ENCODE measurements at regions not wholly inside any gene's neighbourhood (a gene's known extent, or its start where the extent isn't known, plus 50 kb on each side); places are given as distances from the start of the nearest gene placed in this dataset.
A peak's percentile ranks its signal among the peaks of the same experiment; 100 is the strongest.

DNA sequence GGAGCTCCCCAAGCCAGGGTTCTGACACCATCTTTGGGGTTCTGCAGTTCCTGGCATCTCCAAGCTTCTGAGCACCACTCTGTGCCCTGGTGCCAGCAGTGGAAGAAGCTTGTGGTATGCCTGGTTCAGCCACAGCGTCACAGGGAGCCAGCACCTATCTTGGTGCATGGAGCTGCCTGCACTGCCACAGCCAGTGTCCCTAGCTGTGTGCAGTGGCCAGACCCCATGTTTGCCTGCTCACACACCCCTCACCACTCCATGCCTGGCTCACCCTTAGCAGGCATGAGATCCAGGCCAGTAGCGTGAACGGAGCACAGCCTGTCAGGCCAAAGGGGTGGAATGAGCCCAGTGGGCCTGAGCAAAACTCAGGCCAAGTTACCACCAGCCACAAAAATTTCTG lies 290.2 kb upstream of the LRATD1 start:
- H3K9ac ChIP-seq (ENCODE audit: insufficient read length, low read depth): no peak overlapping the region
- no peaks in the 10 kb centered on the region for H3K4me1 ChIP-seq (ENCODE audit: insufficient read depth, insufficient read length)
- TF ChIP-seq SUZ12 (IDR thresholded peaks at IDR 0.05; ENCODE audit: extremely low read depth, insufficient read depth, insufficient read length) (no peak), YY1 (IDR thresholded peaks at IDR 0.05; ENCODE audit: insufficient read depth, insufficient read length) (no peak), ZNF274 (IDR thresholded peaks at IDR 0.05; ENCODE audit: low read depth, low read length) (no peak)
- no peaks in the 10 kb centered on the region for H3K27me3 ChIP-seq (ENCODE audit: insufficient read depth, insufficient read length)
- no peaks in the 10 kb centered on the region for H3K9me3 ChIP-seq (ENCODE audit: insufficient read depth, low read length)
- no peak overlapping the region for H3K4me3 ChIP-seq (ENCODE audit: insufficient read length, low read depth)
- no peaks in the 10 kb centered on the region for H3K36me3 ChIP-seq (ENCODE audit: insufficient read depth, insufficient read length, low read length)
- no peak for DNase-seq (ENCODE audit: low read depth, low spot score)

DNA sequence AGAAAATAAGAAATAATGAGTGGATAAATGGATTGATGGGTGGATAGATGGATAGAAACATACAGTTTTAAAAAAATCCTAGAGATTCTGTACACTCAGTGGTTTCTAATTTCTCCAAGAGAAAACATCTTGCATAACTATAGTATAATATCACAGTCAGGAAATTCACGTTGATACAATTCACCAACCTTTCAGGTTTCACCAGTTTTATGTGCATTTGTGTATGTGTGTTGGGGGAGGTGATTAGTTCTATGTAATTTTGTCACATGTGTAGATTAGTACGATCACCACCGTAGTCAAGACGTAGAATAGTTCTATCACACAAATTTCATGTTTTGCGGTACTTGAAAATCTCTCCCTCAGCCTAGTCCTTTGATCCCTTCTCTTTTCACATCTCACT lies 288.2 kb upstream of the LRATD1 start:
- Histone ChIP-seq H3K27me3 (ENCODE audit: insufficient read depth, insufficient read length) (no peaks in the 10 kb centered on the region), H3K9me3 (ENCODE audit: insufficient read depth, low read length) (no peaks in the 10 kb centered on the region), H3K36me3 (ENCODE audit: insufficient read depth, insufficient read length, low read length) (no peaks in the 10 kb centered on the region), H3K9ac (ENCODE audit: insufficient read length, low read depth) (no peak overlapping the region), H3K4me3 (ENCODE audit: insufficient read length, low read depth) (no peak overlapping the region), H3K4me1 (ENCODE audit: insufficient read depth, insufficient read length) (no peaks in the 10 kb centered on the region)
- TF ChIP-seq YY1 (IDR thresholded peaks at IDR 0.05; ENCODE audit: insufficient read depth, insufficient read length) (no peak), ZNF274 (IDR thresholded peaks at IDR 0.05; ENCODE audit: low read depth, low read length) (no peak), SUZ12 (IDR thresholded peaks at IDR 0.05; ENCODE audit: extremely low read depth, insufficient read depth, insufficient read length) (no peak)
- DNase-seq (ENCODE audit: low read depth, low spot score): no peak

DNA sequence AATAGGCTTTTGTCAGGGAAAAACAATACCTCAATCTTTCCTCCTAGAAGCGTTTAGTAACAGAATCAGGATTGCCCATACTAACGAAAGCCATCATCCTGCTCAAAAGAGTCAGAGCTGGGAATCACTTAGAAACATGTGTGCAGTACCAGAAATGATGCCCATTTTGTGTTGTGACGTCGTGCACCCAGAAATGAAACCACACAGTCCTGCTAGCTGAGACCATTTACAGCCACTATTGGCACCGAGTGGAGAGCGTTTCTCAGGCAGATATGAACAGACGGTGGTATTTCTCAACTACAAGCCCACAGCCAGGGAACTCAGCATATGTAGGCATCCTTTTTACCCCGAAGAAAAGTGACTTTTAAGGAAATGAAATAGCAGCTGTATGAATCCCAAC lies 284.3 kb upstream of the LRATD1 start:
- H3K9me3 ChIP-seq (ENCODE audit: insufficient read depth, low read length): no peaks in the 10 kb centered on the region
- no peak overlapping the region for H3K4me3 ChIP-seq (ENCODE audit: insufficient read length, low read depth)
- DNase-seq (ENCODE audit: low read depth, low spot score): no peak
- TF ChIP-seq SUZ12 (IDR thresholded peaks at IDR 0.05; ENCODE audit: extremely low read depth, insufficient read depth, insufficient read length) (no peak), ZNF274 (IDR thresholded peaks at IDR 0.05; ENCODE audit: low read depth, low read length) (no peak), YY1 (IDR thresholded peaks at IDR 0.05; ENCODE audit: insufficient read depth, insufficient read length) (no peak)
- H3K4me1 ChIP-seq (ENCODE audit: insufficient read depth, insufficient read length): no peaks in the 10 kb centered on the region
- no peaks in the 10 kb centered on the region for H3K36me3 ChIP-seq (ENCODE audit: insufficient read depth, insufficient read length, low read length)
- no peak overlapping the region for H3K9ac ChIP-seq (ENCODE audit: insufficient read length, low read depth)
- no peaks in the 10 kb centered on the region for H3K27me3 ChIP-seq (ENCODE audit: insufficient read depth, insufficient read length)

- Histone ChIP-seq H3K27me3 (ENCODE audit: insufficient read depth, insufficient read length) (no peaks in the 10 kb centered on the region), H3K4me1 (ENCODE audit: insufficient read depth, insufficient read length) (no peaks in the 10 kb centered on the region), H3K4me3 (ENCODE audit: insufficient read length, low read depth) (no peak overlapping the region), H3K9me3 (ENCODE audit: insufficient read depth, low read length) (no peaks in the 10 kb centered on the region), H3K9ac (ENCODE audit: insufficient read length, low read depth) (no peak overlapping the region), H3K36me3 (ENCODE audit: insufficient read depth, insufficient read length, low read length) (no peaks in the 10 kb centered on the region)
- DNase-seq (ENCODE audit: low read depth, low spot score): no peak
- no peak for TF ChIP-seq YY1 (IDR thresholded peaks at IDR 0.05; ENCODE audit: insufficient read depth, insufficient read length)
- no peak for TF ChIP-seq ZNF274 (IDR thresholded peaks at IDR 0.05; ENCODE audit: low read depth, low read length)
- no peak for TF ChIP-seq SUZ12 (IDR thresholded peaks at IDR 0.05; ENCODE audit: extremely low read depth, insufficient read depth, insufficient read length)
These were observed 281.7 kb upstream of the LRATD1 start for GRCh38 chr2:14350856-14351255.

GRCh38 chr2:14352067-14352466 lies 280.4 kb upstream of the LRATD1 start:
- TF ChIP-seq YY1 (IDR thresholded peaks at IDR 0.05; ENCODE audit: insufficient read depth, insufficient read length) (no peak), ZNF274 (IDR thresholded peaks at IDR 0.05; ENCODE audit: low read depth, low read length) (no peak)
- H3K9me3 ChIP-seq (ENCODE audit: insufficient read depth, low read length): no peaks in the 10 kb centered on the region

GRCh38 chr2:14354231-14354630 lies 278.3 kb upstream of the LRATD1 start:
- DNase-seq (ENCODE audit: low read depth, low spot score): no peak
- Histone ChIP-seq H3K9ac (ENCODE audit: insufficient read length, low read depth) (no peak overlapping the region), H3K4me1 (ENCODE audit: insufficient read depth, insufficient read length) (no peaks in the 10 kb centered on the region), H3K4me3 (ENCODE audit: insufficient read length, low read depth) (peak overlapping the region; percentile 2), H3K36me3 (ENCODE audit: insufficient read depth, insufficient read length, low read length) (no peaks in the 10 kb centered on the region), H3K9me3 (ENCODE audit: insufficient read depth, low read length) (no peaks in the 10 kb centered on the region), H3K27me3 (ENCODE audit: insufficient read depth, insufficient read length) (no peaks in the 10 kb centered on the region)
- no peak for TF ChIP-seq ZNF274 (IDR thresholded peaks at IDR 0.05; ENCODE audit: low read depth, low read length)
- no peak for TF ChIP-seq YY1 (IDR thresholded peaks at IDR 0.05; ENCODE audit: insufficient read depth, insufficient read length)

More at GRCh38 chr2:14352067-14352466, 280.4 kb upstream of the LRATD1 start:
- Histone ChIP-seq H3K36me3 (ENCODE audit: insufficient read depth, insufficient read length, low read length) (no peaks in the 10 kb centered on the region), H3K27me3 (ENCODE audit: insufficient read depth, insufficient read length) (no peaks in the 10 kb centered on the region), H3K4me1 (ENCODE audit: insufficient read depth, insufficient read length) (no peaks in the 10 kb centered on the region), H3K4me3 (ENCODE audit: insufficient read length, low read depth) (no peak overlapping the region), H3K9ac (ENCODE audit: insufficient read length, low read depth) (no peak overlapping the region)
- no peak for DNase-seq (ENCODE audit: low read depth, low spot score)

GRCh38 chr2:14355102-14355501 lies 277.4 kb upstream of the LRATD1 start:
- DNase-seq (ENCODE audit: low read depth, low spot score): no peak
- Histone ChIP-seq H3K9me3 (ENCODE audit: insufficient read depth, low read length) (no peaks in the 10 kb centered on the region), H3K36me3 (ENCODE audit: insufficient read depth, insufficient read length, low read length) (no peaks in the 10 kb centered on the region), H3K27me3 (ENCODE audit: insufficient read depth, insufficient read length) (no peaks in the 10 kb centered on the region), H3K4me1 (ENCODE audit: insufficient read depth, insufficient read length) (no peaks in the 10 kb centered on the region), H3K9ac (ENCODE audit: insufficient read length, low read depth) (no peak overlapping the region), H3K4me3 (ENCODE audit: insufficient read length, low read depth) (no peak overlapping the region)
- TF ChIP-seq YY1 (IDR thresholded peaks at IDR 0.05; ENCODE audit: insufficient read depth, insufficient read length) (no peak), SUZ12 (IDR thresholded peaks at IDR 0.05; ENCODE audit: extremely low read depth, insufficient read depth, insufficient read length) (no peak), ZNF274 (IDR thresholded peaks at IDR 0.05; ENCODE audit: low read depth, low read length) (no peak)

GRCh38 chr2:14358339-14358738 lies 274.2 kb upstream of the LRATD1 start:
- no peak overlapping the region for H3K4me3 ChIP-seq (ENCODE audit: insufficient read length, low read depth)
- TF ChIP-seq SUZ12 (IDR thresholded peaks at IDR 0.05; ENCODE audit: extremely low read depth, insufficient read depth, insufficient read length) (no peak), ZNF274 (IDR thresholded peaks at IDR 0.05; ENCODE audit: low read depth, low read length) (no peak), YY1 (IDR thresholded peaks at IDR 0.05; ENCODE audit: insufficient read depth, insufficient read length) (no peak)
- no peak overlapping the region for H3K9ac ChIP-seq (ENCODE audit: insufficient read length, low read depth)

More at GRCh38 chr2:14358339-14358738, 274.2 kb upstream of the LRATD1 start:
- no peak for DNase-seq (ENCODE audit: low read depth, low spot score)
- Histone ChIP-seq H3K36me3 (ENCODE audit: insufficient read depth, insufficient read length, low read length) (no peaks in the 10 kb centered on the region), H3K4me1 (ENCODE audit: insufficient read depth, insufficient read length) (no peaks in the 10 kb centered on the region), H3K9me3 (ENCODE audit: insufficient read depth, low read length) (no peaks in the 10 kb centered on the region), H3K27me3 (ENCODE audit: insufficient read depth, insufficient read length) (no peaks in the 10 kb centered on the region)

Data from NT2/D1 (cell line).